HCT116 (cell line): ENCODE measurements at regions not wholly inside any gene's neighbourhood (a gene's known extent, or its start where the extent isn't known, plus 50 kb on each side); places are given as distances from the start of the nearest gene placed in this dataset.

Source experiments
- ATAC-seq: fragments of 200-7000 bp; cut with Tn5 transposase; 2 replicates; pipeline ENCODE4 v1.9.1; 2020; ENCODE audit warnings: mild to moderate bottlenecking, moderate library complexity
- BruUV-seq: library from RNA; stranded (reverse); fragments of 400-500 nt; replicated peaks from 2 replicates; lab custom pipeline; 2021; lab: Mats Ljungman, UMichigan
- CTCF ChIA-PET: fragments of 300-600 bp; sonication (Branson Sonifier 250); formaldehyde crosslinking; loops from one replicate; lab custom pipeline; 2021; ENCODE audit warnings: antibody characterized with exemption; lab: Charles Lee
- POLR2A ChIA-PET: fragments of 300-600, 350-600 bp; sonication (Branson Sonifier 250); formaldehyde crosslinking; loops from one replicate; lab custom pipeline; 2021; ENCODE audit warnings: antibody characterized with exemption; lab: Charles Lee
- RAD21 ChIA-PET, 2 experiments: fragments of 300-600 bp; sonication (Branson Sonifier 250); formaldehyde crosslinking; loops; one replicate each; lab custom pipeline; 2023; ENCODE audit warnings: low total read pairs in 2 of 2; ENCODE audit not compliant: uncharacterized antibody in 2 of 2, unreplicated experiment in 2 of 2, low non-redundant PET in 1 of 2; lab: Charles Lee
- DNase-seq: peaks from one replicate; pipeline ENCODE4 v3.0.0-alpha.2; 2010; ENCODE audit warnings: low read depth, low spot score
- H2AFZ ChIP-seq: fragments of 200-600 bp; shearing (Covaris generic), sonication (generic); 2 replicates; pipeline ENCODE4 v1.6.1; 2017; ENCODE audit warnings: low read depth, mixed run types, mixed read lengths, antibody characterized with exemption, low read length; ENCODE audit not compliant: poor library complexity, severe bottlenecking
- H3K27ac ChIP-seq: 2 replicates; pipeline ENCODE4 v1.5.1; 2012; ENCODE audit warnings: low read depth, low read length
- H3K27me3 ChIP-seq: fragments of 200-600 bp; sonication (generic); 2 replicates; pipeline ENCODE4 v1.6.1; 2016; ENCODE audit warnings: mixed run types, low read length, mixed read lengths; ENCODE audit not compliant: insufficient read depth
- H3K36me3 ChIP-seq, 2 experiments: fragments of 200-500 bp in 1 of 2; fragments of 200-600 bp in 1 of 2; sonication (Bioruptor generic) in 1 of 2; sonication (generic) in 1 of 2; 2 replicates each; pipeline versions ENCODE4 v1.5.1 to v1.6.1; 2014 to 2016; ENCODE audit warnings: low read length in 2 of 2, inconsistent platforms in 1 of 2, mixed read lengths in 1 of 2, mixed run types in 1 of 2; ENCODE audit not compliant: insufficient read depth in 2 of 2, control insufficient read depth in 1 of 2
- H3K4me1 ChIP-seq, 2 experiments: fragments of 200-600 bp in 1 of 2; sonication (generic) in 1 of 2; 2 replicates each; pipeline versions ENCODE4 v1.5.1 to v1.6.1; 2012 to 2017; ENCODE audit warnings: low read length in 2 of 2, inconsistent platforms in 1 of 2, mild to moderate bottlenecking in 1 of 2, mixed read lengths in 1 of 2, mixed run types in 1 of 2, moderate library complexity in 1 of 2; ENCODE audit not compliant: insufficient read depth in 2 of 2, control insufficient read depth in 1 of 2
- H3K4me2 ChIP-seq: fragments of 200-600 bp; sonication (generic); 2 replicates; pipeline ENCODE4 v1.6.1; 2017; ENCODE audit warnings: mixed run types, low read length, mixed read lengths
- H3K4me3 ChIP-seq, 2 experiments: fragments of 200-600 bp in 1 of 2; sonication (generic) in 1 of 2; replicated peaks in 1 of 2; 2 replicates each; pipeline ENCODE4 v1.5.1; 2011 to 2016; ENCODE audit warnings: low read length in 2 of 2, control low read depth in 1 of 2, low read depth in 1 of 2, mild to moderate bottlenecking in 1 of 2, mixed read lengths in 1 of 2, mixed run types in 1 of 2
- H3K79me2 ChIP-seq: fragments of 200-600 bp; sonication (generic); 2 replicates; pipeline ENCODE4 v1.6.1; 2017; ENCODE audit warnings: mild to moderate bottlenecking, mixed run types, low read length, moderate library complexity, mixed read lengths; ENCODE audit not compliant: insufficient read depth
- H3K9ac ChIP-seq: fragments of 200-600 bp; sonication (generic); 2 replicates; pipeline ENCODE4 v1.6.1; 2016; ENCODE audit warnings: low read length, mixed read lengths
- H3K9me2 ChIP-seq: fragments of 200-600 bp; sonication (generic), shearing (Covaris generic); 2 replicates; pipeline ENCODE4 v1.6.1; 2017; ENCODE audit warnings: mixed run types, mild to moderate bottlenecking, moderate library complexity; ENCODE audit not compliant: insufficient read depth
- H3K9me3 ChIP-seq, 2 experiments: fragments of 200-500 bp in 1 of 2; fragments of 200-600 bp in 1 of 2; sonication (Bioruptor generic) in 1 of 2; sonication (generic) in 1 of 2; 2 replicates each; pipeline ENCODE4 v1.6.1; 2014 to 2017; ENCODE audit warnings: low read length in 2 of 2, mixed read lengths in 2 of 2, inconsistent platforms in 1 of 2, low read depth in 1 of 2, mild to moderate bottlenecking in 1 of 2, mixed run types in 1 of 2, moderate library complexity in 1 of 2; ENCODE audit not compliant: control insufficient read depth in 1 of 2, insufficient read depth in 1 of 2
- H4K20me1 ChIP-seq: fragments of 200-600 bp; sonication (generic), shearing (Covaris generic); 2 replicates; pipeline ENCODE4 v1.6.1; 2017; ENCODE audit warnings: mixed run types, mild to moderate bottlenecking, moderate library complexity; ENCODE audit not compliant: insufficient read depth
- ATF3 ChIP-seq: IDR thresholded peaks from 2 replicates; pipeline ENCODE4 v1.6.1; 2012
- EZH2 ChIP-seq: fragments of 200-600 bp; sonication (generic); IDR thresholded peaks from 2 replicates; pipeline ENCODE4 v1.6.1; 2017; ENCODE audit warnings: antibody characterized with exemption, mixed run types
- EZH2phosphoT487 ChIP-seq: fragments of 200-600 bp; IDR thresholded peaks from 2 replicates; pipeline ENCODE4 v1.6.1; 2018; ENCODE audit warnings: antibody characterized with exemption, borderline replicate concordance
- POLR2A ChIP-seq: IDR thresholded peaks from 2 replicates; pipeline ENCODE4 v1.7.0; 2011; ENCODE audit warnings: borderline replicate concordance; ENCODE audit not compliant: insufficient read depth, insufficient read length; ENCODE audit errors: extremely low read depth
- RAD21 ChIP-seq: IDR thresholded peaks from 2 replicates; pipeline ENCODE4 v1.6.1; 2012; ENCODE audit warnings: low read depth, mild to moderate bottlenecking
- SIN3A ChIP-seq: IDR thresholded peaks from 2 replicates; pipeline ENCODE4 v1.6.1; 2012; ENCODE audit warnings: low read depth
- SP1 ChIP-seq: IDR thresholded peaks from 2 replicates; pipeline ENCODE4 v1.6.1; 2012; ENCODE audit warnings: low read depth
- TCF7L2 ChIP-seq: IDR thresholded peaks from 2 replicates; pipeline ENCODE4 v1.7.0; 2011; ENCODE audit warnings: borderline replicate concordance, inconsistent platforms; ENCODE audit not compliant: insufficient read depth, insufficient read length; ENCODE audit errors: extremely low read depth
- ZNF274 ChIP-seq: fragments of 200-500 bp; sonication (Bioruptor generic); IDR thresholded peaks from 2 replicates; pipeline ENCODE4 v1.6.1; 2014; ENCODE audit warnings: mild to moderate bottlenecking, low read depth, low read length, inconsistent platforms
- intact Hi-C: fragments of 100-400 bp; cut with micrococcal nuclease; formaldehyde crosslinking; loops from 2 replicates; pipeline ENCODE4 v1.10.0; 2022
- TF ChIP-seq, protein P1 (sequence below): IDR thresholded peaks from 2 replicates; pipeline ENCODE4 v1.6.1; 2011; ENCODE audit warnings: mild to moderate bottlenecking, low read length, moderate library complexity; ENCODE audit not compliant: insufficient replicate concordance; ENCODE audit errors: extremely low read depth

DNA sequence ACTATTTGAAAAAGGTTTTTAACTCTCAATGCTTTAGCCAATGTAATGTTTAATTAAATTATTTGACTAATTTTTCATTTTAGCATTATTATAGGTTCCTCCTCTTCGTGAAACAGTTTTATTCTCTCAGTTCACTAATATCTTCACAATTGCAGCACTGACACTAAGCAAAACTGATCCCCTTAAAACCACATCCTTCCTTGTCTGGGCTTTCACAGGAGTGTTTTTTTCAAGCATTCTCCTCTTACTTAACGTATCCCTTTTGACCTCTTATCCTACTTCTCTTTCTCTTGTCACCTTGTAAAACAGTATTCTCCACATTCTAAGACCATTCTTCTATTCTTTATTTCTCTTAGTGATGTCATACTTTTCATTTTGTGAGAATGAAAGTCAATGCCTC is 112.8 kb downstream of the DSC3 start:
- Histone ChIP-seq H3K4me2 (no peak overlapping the region), H2AFZ (no peak overlapping the region), H4K20me1 (no peaks in the 10 kb centered on the region), H3K4me1 (no peaks in the 10 kb centered on the region), H3K27me3 (no peaks in the 10 kb centered on the region), H3K9me3 (no peaks in the 10 kb centered on the region), H3K79me2 (no peaks in the 10 kb centered on the region), H3K9ac (no peak overlapping the region), H3K27ac (no peak overlapping the region), H3K36me3 (no peaks in the 10 kb centered on the region), H3K9me2 (no peaks in the 10 kb centered on the region), H3K4me3 (no peak overlapping the region)
- ATAC-seq: no peak
- no peak for DNase-seq
- intact Hi-C loops: no loop called here
- ChIA-PET POLR2A (no interaction called here), CTCF (no interaction called here), RAD21 (no interaction called here)
- BruUV-seq: no TSS peak
- TF ChIP-seq, protein P1, sequence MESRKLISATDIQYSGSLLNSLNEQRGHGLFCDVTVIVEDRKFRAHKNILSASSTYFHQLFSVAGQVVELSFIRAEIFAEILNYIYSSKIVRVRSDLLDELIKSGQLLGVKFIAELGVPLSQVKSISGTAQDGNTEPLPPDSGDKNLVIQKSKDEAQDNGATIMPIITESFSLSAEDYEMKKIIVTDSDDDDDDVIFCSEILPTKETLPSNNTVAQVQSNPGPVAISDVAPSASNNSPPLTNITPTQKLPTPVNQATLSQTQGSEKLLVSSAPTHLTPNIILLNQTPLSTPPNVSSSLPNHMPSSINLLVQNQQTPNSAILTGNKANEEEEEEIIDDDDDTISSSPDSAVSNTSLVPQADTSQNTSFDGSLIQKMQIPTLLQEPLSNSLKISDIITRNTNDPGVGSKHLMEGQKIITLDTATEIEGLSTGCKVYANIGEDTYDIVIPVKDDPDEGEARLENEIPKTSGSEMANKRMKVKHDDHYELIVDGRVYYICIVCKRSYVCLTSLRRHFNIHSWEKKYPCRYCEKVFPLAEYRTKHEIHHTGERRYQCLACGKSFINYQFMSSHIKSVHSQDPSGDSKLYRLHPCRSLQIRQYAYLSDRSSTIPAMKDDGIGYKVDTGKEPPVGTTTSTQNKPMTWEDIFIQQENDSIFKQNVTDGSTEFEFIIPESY: no peak
- TF ChIP-seq RAD21 (no peak), EZH2phosphoT487 (no peak), SIN3A (no peak), POLR2A (no peak), SP1 (no peak), ZNF274 (no peak), TCF7L2 (no peak), ATF3 (no peak)

DNA sequence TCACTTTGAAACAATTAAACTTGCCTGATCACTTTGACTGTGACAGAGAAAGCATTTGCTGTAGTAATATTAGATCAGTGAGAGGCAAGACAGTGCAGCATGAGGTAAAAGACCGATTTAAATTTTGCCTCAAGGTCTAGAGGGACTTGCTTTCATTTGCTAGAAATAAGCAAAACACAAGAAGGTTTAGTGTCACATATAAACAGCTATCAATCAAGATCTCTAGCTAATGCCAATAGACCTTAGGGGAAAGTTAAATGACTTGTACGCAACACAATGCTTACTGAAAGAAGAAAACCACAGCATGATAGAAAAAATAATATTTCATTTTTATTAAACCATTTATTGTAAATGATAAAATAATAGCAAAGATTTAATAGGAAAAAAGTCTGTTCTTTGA is 113.5 kb downstream of the DSC3 start:
- BruUV-seq: no TSS peak
- Histone ChIP-seq H3K4me1 (no peaks in the 10 kb centered on the region), H3K27me3 (no peaks in the 10 kb centered on the region), H3K4me3 (no peak overlapping the region), H3K4me2 (no peak overlapping the region), H3K27ac (no peak overlapping the region), H4K20me1 (no peaks in the 10 kb centered on the region), H3K9ac (no peak overlapping the region), H3K9me2 (no peaks in the 10 kb centered on the region), H3K79me2 (no peaks in the 10 kb centered on the region), H3K9me3 (no peaks in the 10 kb centered on the region), H2AFZ (no peak overlapping the region), H3K36me3 (no peaks in the 10 kb centered on the region)
- intact Hi-C loops: no loop called here
- ChIA-PET POLR2A (no interaction called here), RAD21 (no interaction called here), CTCF (no interaction called here)
- no peak for ATAC-seq
- DNase-seq: no peak
- no peak for TF ChIP-seq EZH2
- no peak for TF ChIP-seq ATF3
- TF ChIP-seq SP1: no peak
- no peak for TF ChIP-seq SIN3A
